SK-N-MC (cell line): ENCODE measurements at regions not wholly inside any gene's neighbourhood (a gene's known extent, or its start where the extent isn't known, plus 50 kb on each side); places are given as distances from the start of the nearest gene placed in this dataset.

Source experiments
- EZH2 ChIP-seq: fragments of 200-600 bp; sonication (generic); IDR thresholded peaks from one replicate; pipeline ENCODE4 v1.6.1; 2017; ENCODE audit warnings: antibody characterized with exemption
- FOXP2 ChIP-seq: optimal IDR thresholded peaks from 2 replicates; pipeline ENCODE3; 2011; ENCODE audit warnings: mild to moderate bottlenecking, moderate library complexity; ENCODE audit not compliant: insufficient read depth; ENCODE audit errors: extremely low read length, control extremely low read depth
- POLR2AphosphoS5 ChIP-seq: IDR thresholded peaks from 2 replicates; pipeline ENCODE4 v1.6.1; 2012; ENCODE audit warnings: mild to moderate bottlenecking, low read depth, low read length, borderline replicate concordance

DNA sequence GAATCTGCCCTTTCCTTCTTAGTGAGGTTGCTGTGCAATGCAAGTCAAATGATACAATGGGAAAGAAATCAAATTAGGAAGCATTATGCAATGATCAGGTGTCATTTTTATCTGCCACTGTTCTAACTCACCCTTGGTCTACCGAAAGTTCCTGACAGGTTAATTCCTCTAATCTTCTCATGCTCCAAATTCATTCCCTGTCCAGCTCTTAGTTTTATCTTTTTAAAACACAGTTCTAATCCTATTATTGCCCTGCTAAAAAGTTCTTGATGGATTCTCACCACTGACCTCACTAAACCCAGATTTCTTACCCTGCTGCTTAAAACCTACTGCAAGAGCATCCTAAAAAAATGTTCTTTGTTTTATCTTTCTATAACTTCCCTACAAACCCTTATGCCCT, 1000.9 kb downstream of the CDH18 start:
- no peak for TF ChIP-seq POLR2AphosphoS5
- no peak for TF ChIP-seq EZH2
- no peak for TF ChIP-seq FOXP2
